H1 (cell line): ENCODE measurements at regions not wholly inside any gene's neighbourhood (a gene's known extent, or its start where the extent isn't known, plus 50 kb on each side); places are given as distances from the start of the nearest gene placed in this dataset.
A peak's percentile ranks its signal among the peaks of the same experiment; 100 is the strongest.

Source experiments
- CTCF ChIA-PET: fragments of 300-600 bp; sonication (Branson Sonifier 250); formaldehyde crosslinking; loops from one replicate; lab custom pipeline; 2021; ENCODE audit not compliant: partially characterized antibody; lab: Charles Lee
- POLR2A ChIA-PET: fragments of 300-600 bp; sonication (Branson Sonifier 250); formaldehyde crosslinking; loops from one replicate; lab custom pipeline; 2021; ENCODE audit warnings: inconsistent platforms; ENCODE audit not compliant: partially characterized antibody; lab: Charles Lee
- DNase-seq, 2 experiments: peaks; one replicate each; pipeline versions ENCODE4 v3.0.0 to v3.0.0-alpha.2; 2010 to 2022; ENCODE audit warnings: low spot score in 2 of 2, low read depth in 1 of 2, mixed read lengths in 1 of 2
- FAIRE-seq: peaks from 2 replicates; lab custom pipeline; 2011; peaks lifted over from hg19 to GRCh38; lab: Jason Lieb, UNC
- H2AFZ ChIP-seq: 2 replicates; pipeline ENCODE4 v1.8.1; 2012; ENCODE audit warnings: low read length, inconsistent platforms
- H2AK5ac ChIP-seq: 2 replicates; pipeline ENCODE4 v1.6.1; 2013; ENCODE audit warnings: low read depth, low read length
- H2BK120ac ChIP-seq: replicated peaks from 2 replicates; pipeline ENCODE3; 2013; ENCODE audit warnings: low read depth, low read length, inconsistent platforms
- H2BK12ac ChIP-seq: 2 replicates; pipeline ENCODE4 v1.6.1; 2013; ENCODE audit warnings: low read depth, low read length
- H2BK15ac ChIP-seq: 2 replicates; pipeline ENCODE4 v1.6.1; 2013; ENCODE audit warnings: low read length
- H2BK20ac ChIP-seq: 2 replicates; pipeline ENCODE4 v1.6.1; 2013; ENCODE audit warnings: low read length
- H2BK5ac ChIP-seq: 2 replicates; pipeline ENCODE4 v1.6.1; 2013; ENCODE audit warnings: low read depth, low read length
- H3K14ac ChIP-seq: 2 replicates; pipeline ENCODE4 v1.6.1; 2013; ENCODE audit warnings: inconsistent platforms; ENCODE audit not compliant: insufficient read length
- H3K18ac ChIP-seq: 2 replicates; pipeline ENCODE4 v1.6.1; 2013; ENCODE audit warnings: low read length; ENCODE audit errors: extremely low read depth
- H3K23ac ChIP-seq: 2 replicates; pipeline ENCODE4 v1.6.1; 2013; ENCODE audit warnings: inconsistent platforms; ENCODE audit not compliant: insufficient read length
- H3K23me2 ChIP-seq: 2 replicates; pipeline ENCODE4 v1.6.1; 2013; ENCODE audit warnings: low read depth, low read length
- H3K27ac ChIP-seq: 2 replicates; pipeline ENCODE4 v1.6.1; 2011; ENCODE audit warnings: low read depth, low read length, inconsistent platforms
- H3K27me3 ChIP-seq, 4 experiments: replicated peaks in 1 of 4; 1 replicate in 1 of 4; 2 replicates in 3 of 4; pipeline versions ENCODE4 v1.6.1 to v1.8.1; 2011 to 2013; ENCODE audit warnings: low read length in 3 of 4, mild to moderate bottlenecking in 3 of 4, inconsistent platforms in 2 of 4, mixed read lengths in 2 of 4, moderate library complexity in 1 of 4; ENCODE audit not compliant: control insufficient read depth in 3 of 4, insufficient read depth in 3 of 4; ENCODE audit errors: extremely low read depth in 1 of 4
- H3K36me3 ChIP-seq, 4 experiments: 2 replicates each; pipeline versions ENCODE4 v1.6.1 to v1.8.1; 2011 to 2013; ENCODE audit warnings: mild to moderate bottlenecking in 4 of 4, low read length in 3 of 4, moderate library complexity in 2 of 4, control low read depth in 1 of 4, inconsistent platforms in 1 of 4; ENCODE audit not compliant: insufficient read depth in 4 of 4, control insufficient read depth in 2 of 4
- H3K4ac ChIP-seq: replicated peaks from 2 replicates; pipeline ENCODE3; 2013; ENCODE audit warnings: low read length, low read depth, mixed read lengths, inconsistent platforms; ENCODE audit not compliant: insufficient read length
- H3K4me1 ChIP-seq, 4 experiments: replicated peaks in 1 of 4; 1 replicate in 1 of 4; 2 replicates in 3 of 4; pipeline versions ENCODE4 v1.6.1 to v1.8.1; 2011 to 2013; ENCODE audit warnings: low read length in 3 of 4, inconsistent platforms in 2 of 4, mixed read lengths in 1 of 4; ENCODE audit not compliant: insufficient read depth in 4 of 4, control insufficient read depth in 3 of 4
- H3K4me2 ChIP-seq, 2 experiments: 2 replicates each; pipeline versions ENCODE4 v1.6.1 to v1.8.1; 2011 to 2013; ENCODE audit warnings: low read depth in 2 of 2, low read length in 2 of 2, control low read depth in 1 of 2, inconsistent platforms in 1 of 2, mild to moderate bottlenecking in 1 of 2; ENCODE audit not compliant: insufficient read depth in 1 of 2
- H3K4me3 ChIP-seq, 4 experiments: fragments of 200-600, 300-600 bp in 1 of 4; sonication (generic), shearing (Covaris generic), sonication (Bioruptor Twin) in 1 of 4; 2 replicates each; pipeline versions ENCODE4 v1.5.1 to v1.8.1; 2011 to 2016; ENCODE audit warnings: low read length in 4 of 4, low read depth in 3 of 4, control low read depth in 2 of 4, inconsistent platforms in 2 of 4, mild to moderate bottlenecking in 2 of 4, mixed read lengths in 1 of 4, moderate library complexity in 1 of 4; ENCODE audit not compliant: insufficient read depth in 2 of 4; ENCODE audit errors: extremely low read depth in 1 of 4
- H3K56ac ChIP-seq: replicated peaks from 2 replicates; pipeline ENCODE3; 2013; ENCODE audit warnings: low read depth, mild to moderate bottlenecking, mixed read lengths, low read length, inconsistent platforms; ENCODE audit not compliant: insufficient read length
- H3K79me1 ChIP-seq: 2 replicates; pipeline ENCODE4 v1.6.1; 2013; ENCODE audit warnings: low read depth, low read length, control low read depth
- H3K79me2 ChIP-seq, 2 experiments: 2 replicates each; pipeline versions ENCODE4 v1.6.1 to v1.8.1; 2012 to 2013; ENCODE audit warnings: low read length in 2 of 2, mild to moderate bottlenecking in 2 of 2, inconsistent platforms in 1 of 2; ENCODE audit not compliant: insufficient read depth in 2 of 2, control insufficient read depth in 1 of 2
- H3K9ac ChIP-seq, 4 experiments: replicated peaks in 1 of 4; 1 replicate in 1 of 4; 2 replicates in 3 of 4; pipeline versions ENCODE4 v1.6.1 to v1.8.1; 2011 to 2013; ENCODE audit warnings: low read depth in 3 of 4, low read length in 3 of 4, control low read depth in 2 of 4, mild to moderate bottlenecking in 2 of 4, moderate library complexity in 2 of 4, inconsistent platforms in 1 of 4; ENCODE audit errors: extremely low read depth in 1 of 4
- H3K9me3 ChIP-seq, 2 experiments: 2 replicates each; pipeline versions ENCODE4 v1.6.1 to v1.8.1; 2012 to 2013; ENCODE audit warnings: mild to moderate bottlenecking in 2 of 2, moderate library complexity in 2 of 2, control low read depth in 1 of 2, inconsistent platforms in 1 of 2, low read depth in 1 of 2, low read length in 1 of 2, mixed read lengths in 1 of 2; ENCODE audit not compliant: insufficient read depth in 2 of 2
- H4K20me1 ChIP-seq, 2 experiments: replicated peaks in 1 of 2; 2 replicates each; pipeline versions ENCODE3 to v1.8.1; 2011 to 2013; ENCODE audit warnings: inconsistent platforms in 2 of 2, low read length in 2 of 2, mild to moderate bottlenecking in 1 of 2; ENCODE audit not compliant: insufficient read depth in 2 of 2, control insufficient read depth in 1 of 2
- H4K5ac ChIP-seq: 2 replicates; pipeline ENCODE4 v1.6.1; 2013; ENCODE audit warnings: low read length, low read depth, mixed read lengths, inconsistent platforms; ENCODE audit not compliant: insufficient read length
- H4K8ac ChIP-seq: 2 replicates; pipeline ENCODE4 v1.8.0; 2013; ENCODE audit warnings: mild to moderate bottlenecking, moderate library complexity, low read length, inconsistent platforms; ENCODE audit not compliant: insufficient read depth; ENCODE audit errors: extremely low read depth
- H4K91ac ChIP-seq: replicated peaks from 2 replicates; pipeline ENCODE3; 2013; ENCODE audit warnings: low read length, mixed read lengths, inconsistent platforms; ENCODE audit not compliant: insufficient read length
- KDM5A ChIP-seq: fragments of 200-600 bp; IDR thresholded peaks from 2 replicates; pipeline ENCODE4 v1.7.1; 2012; ENCODE audit warnings: mild to moderate bottlenecking, low read length, inconsistent platforms, mixed read lengths
- WGBS, 2 experiments: shearing (Covaris generic) in 1 of 2; methylation state at CpG; one replicate each; pipeline versions ENCODE4 v1.1.6 to v1.1.7; 2013 to 2015; ENCODE audit warnings: low lambda C conversion rate in 2 of 2, mixed read lengths in 2 of 2, inconsistent platforms in 1 of 2, low coverage in 1 of 2, missing lambda C conversion rate in 1 of 2; ENCODE audit not compliant: insufficient replicate concordance in 2 of 2, insufficient coverage in 1 of 2, insufficient read length in 1 of 2; ENCODE audit errors: extremely low coverage in 1 of 2, missing lambda C conversion rate in 1 of 2; 5-methylcytosine and 5-hydroxymethylcytosine counted together

GRCh38 chr3:194931865-194932264 lies 246.2 kb downstream of the FAM43A start:
- H3K23ac ChIP-seq: no peak overlapping the region
- ChIA-PET POLR2A (no interaction called here), CTCF (no interaction called here)
- no peaks in the 10 kb centered on the region for H3K4me1 ChIP-seq
- no peak overlapping the region for H3K14ac ChIP-seq
- no peaks in the 10 kb centered on the region; a peak in 1 of 8 replicates for H3K36me3 ChIP-seq
- DNase-seq: peak in 1 of 2 experiments; percentile 3
- FAIRE-seq: no peak
- no peak overlapping the region for H3K4me2 ChIP-seq
- H3K79me1 ChIP-seq: no peaks in the 10 kb centered on the region
- H3K56ac ChIP-seq: no peak overlapping the region
- H4K8ac ChIP-seq: no peak overlapping the region
- no peaks in the 10 kb centered on the region for H3K79me2 ChIP-seq
- TF ChIP-seq KDM5A: no peak
- H3K27ac ChIP-seq: no peak overlapping the region
- WGBS, 2 experiments: 95% methylated on average over 2 of the region's 2 CpGs; no CpG with 5 or more reads in 1 of the 2 experiments
- no peak overlapping the region for H3K4me3 ChIP-seq
- H4K5ac ChIP-seq: no peak overlapping the region
- no peaks in the 10 kb centered on the region for H3K27me3 ChIP-seq
- no peak overlapping the region for H2BK12ac ChIP-seq
- H4K20me1 ChIP-seq: no peaks in the 10 kb centered on the region
- no peak overlapping the region for H2AFZ ChIP-seq
- no peak overlapping the region for H2BK15ac ChIP-seq
- no peak overlapping the region for H3K4ac ChIP-seq
- no peaks in the 10 kb centered on the region for H3K23me2 ChIP-seq
- H3K18ac ChIP-seq: no peak overlapping the region
- peaks cover 22 to 28% of the 10 kb centered on the region in 2 experiments for H3K9me3 ChIP-seq
- no peak overlapping the region for H2BK120ac ChIP-seq
- H2BK20ac ChIP-seq: no peak overlapping the region
- H2BK5ac ChIP-seq: no peak overlapping the region
- H3K9ac ChIP-seq: no peak overlapping the region
- H4K91ac ChIP-seq: no peak overlapping the region
- no peak overlapping the region for H2AK5ac ChIP-seq
